ENCODE measurements at regions not wholly inside any gene's neighbourhood (a gene's known extent, or its start where the extent isn't known, plus 50 kb on each side); places are given as distances from the start of the nearest gene placed in this dataset.
"Not testable (repeated sequence)": the region's sequence is repeated elsewhere in the genome, so short reads cannot be mapped to it uniquely, and the experiment has no call there.

DNA sequence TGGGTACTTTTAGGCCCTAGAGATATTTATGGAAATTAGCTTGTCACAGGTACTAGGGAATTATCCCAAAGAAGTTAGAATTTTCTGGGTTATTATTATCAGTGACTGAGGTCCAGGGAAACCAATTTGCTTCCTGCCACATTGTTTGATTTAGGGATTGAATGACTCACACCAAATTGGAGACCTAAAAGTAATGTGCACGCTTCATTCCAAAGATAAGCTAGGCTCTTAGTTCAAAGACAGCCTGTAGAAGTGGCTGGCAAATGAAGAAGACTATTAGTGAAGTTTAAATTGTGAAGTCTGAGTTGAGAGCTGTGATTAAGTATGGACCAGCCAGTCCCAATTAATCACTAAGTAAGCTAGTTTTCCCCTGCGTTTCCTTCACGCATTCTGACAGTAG lies 188.1 kb upstream of the MYO3A start:
- Histone ChIP-seq H3K9ac (ENCODE audit: low read depth, low read length) (no peak overlapping the region), H3K36me3 (ENCODE audit: insufficient read depth, low read length) (no peaks in the 10 kb centered on the region), H3K4me1 (ENCODE audit: insufficient read depth, low read length) (peaks cover 14% of the 10 kb centered on the region; the same call in 1 of the 2 replicates), H3K9me3 (ENCODE audit: control insufficient read depth, insufficient read depth, low read length) (no peaks in the 10 kb centered on the region)

GRCh38 chr10:25747084-25747483 lies 186.9 kb upstream of the MYO3A start:
- Histone ChIP-seq H3K9me3 (ENCODE audit: control insufficient read depth, insufficient read depth, low read length) (no peaks in the 10 kb centered on the region), H3K4me1 (ENCODE audit: insufficient read depth, low read length) (peaks cover 14% of the 10 kb centered on the region; the same call in 1 of the 2 replicates), H3K36me3 (ENCODE audit: insufficient read depth, low read length) (no peaks in the 10 kb centered on the region), H3K9ac (ENCODE audit: low read depth, low read length) (no peak overlapping the region)

- Histone ChIP-seq H3K9ac (ENCODE audit: low read depth, low read length) (no peak overlapping the region), H3K4me1 (ENCODE audit: insufficient read depth, low read length) (peaks cover 14% of the 10 kb centered on the region; the same call in 1 of the 2 replicates), H3K9me3 (ENCODE audit: control insufficient read depth, insufficient read depth, low read length) (no peaks in the 10 kb centered on the region), H3K36me3 (ENCODE audit: insufficient read depth, low read length) (no peaks in the 10 kb centered on the region)
Measured at GRCh38 chr10:25748509-25748908, 185.5 kb upstream of the MYO3A start.

- H3K9ac ChIP-seq (ENCODE audit: low read depth, low read length), result no peak overlapping the region
- H3K9me3 ChIP-seq (ENCODE audit: control insufficient read depth, insufficient read depth, low read length), result no peaks in the 10 kb centered on the region
- peaks cover 5% of the 10 kb centered on the region; the same call in 1 of the 2 replicates for H3K4me1 ChIP-seq (ENCODE audit: insufficient read depth, low read length)
Measured at GRCh38 chr10:25753776-25754175, 180.3 kb upstream of the MYO3A start.

DNA sequence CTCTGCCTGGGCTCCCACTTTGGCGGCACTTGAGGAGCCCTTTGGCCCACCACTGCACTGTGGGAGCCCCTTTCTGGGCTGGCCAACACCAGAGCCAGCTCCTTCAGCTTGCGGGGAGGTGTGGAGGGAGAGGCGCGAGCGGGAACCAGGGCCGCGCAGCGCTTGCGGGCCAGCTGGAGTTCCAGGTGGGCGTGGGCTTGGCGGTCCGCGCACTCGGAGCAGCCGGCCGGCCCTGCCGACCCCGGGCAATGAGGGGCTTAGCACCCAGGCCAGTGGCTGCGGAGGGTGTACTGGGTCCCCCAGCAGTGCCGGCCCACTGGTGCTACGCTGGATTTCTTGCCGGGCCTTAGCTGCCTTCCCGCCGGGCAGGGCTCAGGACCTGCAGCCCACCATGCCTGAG lies 178.2 kb upstream of the MYO3A start:
- not testable (repeated sequence) for H3K36me3 ChIP-seq (ENCODE audit: insufficient read depth, low read length); H3K9me3 ChIP-seq (ENCODE audit: control insufficient read depth, insufficient read depth, low read length); H3K4me1 ChIP-seq (ENCODE audit: insufficient read depth, low read length); H3K9ac ChIP-seq (ENCODE audit: low read depth, low read length)

More at GRCh38 chr10:25753776-25754175, 180.3 kb upstream of the MYO3A start:
- H3K36me3 ChIP-seq (ENCODE audit: insufficient read depth, low read length), result no peaks in the 10 kb centered on the region

- H3K9me3 ChIP-seq (ENCODE audit: control insufficient read depth, insufficient read depth, low read length), result no peaks in the 10 kb centered on the region
- H3K4me1 ChIP-seq (ENCODE audit: insufficient read depth, low read length), result peaks cover 5% of the 10 kb centered on the region; the same call in 1 of the 2 replicates
- no peaks in the 10 kb centered on the region for H3K36me3 ChIP-seq (ENCODE audit: insufficient read depth, low read length)
- H3K9ac ChIP-seq (ENCODE audit: low read depth, low read length), result no peak overlapping the region
Measured at GRCh38 chr10:25756784-25757183, 177.2 kb upstream of the MYO3A start.

- Histone ChIP-seq H3K36me3 (ENCODE audit: insufficient read depth, low read length) (no peaks in the 10 kb centered on the region), H3K4me1 (ENCODE audit: insufficient read depth, low read length) (peaks cover 5% of the 10 kb centered on the region; the same call in 1 of the 2 replicates), H3K9ac (ENCODE audit: low read depth, low read length) (no peak overlapping the region), H3K9me3 (ENCODE audit: control insufficient read depth, insufficient read depth, low read length) (peaks cover 2% of the 10 kb centered on the region; the same call in 1 of the 2 replicates)
Measured at GRCh38 chr10:25758041-25758457, 176.0 kb upstream of the MYO3A start.

- Histone ChIP-seq H3K36me3 (ENCODE audit: insufficient read depth, low read length) (no peaks in the 10 kb centered on the region), H3K9ac (ENCODE audit: low read depth, low read length) (no peak overlapping the region), H3K9me3 (ENCODE audit: control insufficient read depth, insufficient read depth, low read length) (peaks cover 2% of the 10 kb centered on the region; the same call in 1 of the 2 replicates), H3K4me1 (ENCODE audit: insufficient read depth, low read length) (peaks cover 5% of the 10 kb centered on the region; the same call in 1 of the 2 replicates)
Measured at GRCh38 chr10:25758511-25758910, 175.5 kb upstream of the MYO3A start.

GRCh38 chr10:25761937-25762336 lies 172.1 kb upstream of the MYO3A start:
- H3K9me3 ChIP-seq (ENCODE audit: control insufficient read depth, insufficient read depth, low read length), result peaks cover 2% of the 10 kb centered on the region; the same call in 1 of the 2 replicates
- H3K36me3 ChIP-seq (ENCODE audit: insufficient read depth, low read length), result no peaks in the 10 kb centered on the region
- peaks cover 14% of the 10 kb centered on the region for H3K4me1 ChIP-seq (ENCODE audit: insufficient read depth, low read length)
- H3K9ac ChIP-seq (ENCODE audit: low read depth, low read length), result no peak overlapping the region

GRCh38 chr10:25766213-25766612 lies 167.8 kb upstream of the MYO3A start:
- Histone ChIP-seq H3K9me3 (ENCODE audit: control insufficient read depth, insufficient read depth, low read length) (peaks cover 2% of the 10 kb centered on the region; the same call in 1 of the 2 replicates), H3K4me1 (ENCODE audit: insufficient read depth, low read length) (peaks cover 17% of the 10 kb centered on the region), H3K36me3 (ENCODE audit: insufficient read depth, low read length) (no peaks in the 10 kb centered on the region), H3K9ac (ENCODE audit: low read depth, low read length) (peak overlapping the region; percentile 49; the same call in 1 of the 2 replicates)

DNA sequence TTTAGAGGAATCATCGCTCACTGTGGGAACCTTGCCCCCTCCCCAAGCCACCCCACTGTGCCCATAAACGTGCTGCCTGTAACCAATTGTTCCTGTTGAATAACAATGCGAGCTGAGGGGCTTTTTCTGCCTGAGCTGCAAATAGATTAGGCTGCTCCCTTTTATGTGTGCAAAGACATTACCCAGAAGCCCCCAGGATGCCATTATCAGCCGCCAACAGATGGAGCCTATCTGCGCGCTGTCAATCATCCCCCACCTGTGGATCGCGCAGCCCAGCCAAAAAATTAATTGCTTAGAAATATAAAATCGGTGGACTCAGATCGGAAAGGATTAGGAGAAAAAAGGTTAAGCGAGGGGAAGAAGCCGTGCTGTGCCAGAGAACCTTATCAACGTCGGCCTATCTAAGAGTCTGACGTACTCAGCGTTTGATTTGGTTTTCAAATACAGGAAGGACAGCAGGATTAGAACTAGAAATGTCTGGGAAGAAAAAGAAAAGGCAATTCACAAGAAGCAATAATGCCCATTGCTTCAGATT lies 167.3 kb upstream of the MYO3A start:
- peaks cover 2% of the 10 kb centered on the region; the same call in 1 of the 2 replicates for H3K9me3 ChIP-seq (ENCODE audit: control insufficient read depth, insufficient read depth, low read length)
- peaks cover 17% of the 10 kb centered on the region for H3K4me1 ChIP-seq (ENCODE audit: insufficient read depth, low read length)
- peak overlapping the region; percentile 49 for H3K9ac ChIP-seq (ENCODE audit: low read depth, low read length)
- no peaks in the 10 kb centered on the region for H3K36me3 ChIP-seq (ENCODE audit: insufficient read depth, low read length)

GRCh38 chr10:25768167-25768566 lies 165.9 kb upstream of the MYO3A start:
- Histone ChIP-seq H3K9ac (ENCODE audit: low read depth, low read length) (no peak overlapping the region), H3K4me1 (ENCODE audit: insufficient read depth, low read length) (peaks cover 17% of the 10 kb centered on the region), H3K36me3 (ENCODE audit: insufficient read depth, low read length) (no peaks in the 10 kb centered on the region), H3K9me3 (ENCODE audit: control insufficient read depth, insufficient read depth, low read length) (no peaks in the 10 kb centered on the region)

GRCh38 chr10:25778646-25779045 lies 155.4 kb upstream of the MYO3A start:
- Histone ChIP-seq H3K9me3 (ENCODE audit: control insufficient read depth, insufficient read depth, low read length) (no peaks in the 10 kb centered on the region), H3K36me3 (ENCODE audit: insufficient read depth, low read length) (no peaks in the 10 kb centered on the region), H3K9ac (ENCODE audit: low read depth, low read length) (no peak overlapping the region), H3K4me1 (ENCODE audit: insufficient read depth, low read length) (peaks cover 2% of the 10 kb centered on the region; the same call in 1 of the 2 replicates)

- Histone ChIP-seq H3K9me3 (ENCODE audit: control insufficient read depth, insufficient read depth, low read length) (no peaks in the 10 kb centered on the region), H3K4me1 (ENCODE audit: insufficient read depth, low read length) (peaks cover 6% of the 10 kb centered on the region), H3K36me3 (ENCODE audit: insufficient read depth, low read length) (no peaks in the 10 kb centered on the region)
Measured at GRCh38 chr10:25786161-25786560, 147.9 kb upstream of the MYO3A start.

DNA sequence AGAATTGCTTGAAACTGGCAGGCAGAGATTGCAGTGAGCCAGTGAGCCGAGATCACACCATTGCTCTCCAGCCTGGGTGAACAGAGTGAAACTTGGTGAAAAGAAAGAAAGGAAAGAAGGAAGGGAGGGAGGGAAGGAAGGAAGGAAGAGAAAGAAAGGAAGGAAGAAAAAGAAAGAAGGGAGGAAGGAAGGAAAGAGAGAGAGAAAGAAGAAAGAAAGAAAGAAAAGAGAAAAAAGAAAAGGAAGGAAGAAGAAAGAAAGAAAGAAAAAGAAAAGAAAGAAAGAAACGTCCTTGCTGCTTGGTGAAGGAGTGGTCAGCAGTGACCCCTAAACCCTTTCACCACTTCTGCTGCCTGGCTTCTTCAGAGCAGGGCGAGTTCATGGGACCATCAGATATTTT lies 147.1 kb upstream of the MYO3A start:
- Histone ChIP-seq H3K9me3 (ENCODE audit: control insufficient read depth, insufficient read depth, low read length) (no peaks in the 10 kb centered on the region), H3K4me1 (ENCODE audit: insufficient read depth, low read length) (peaks cover 6% of the 10 kb centered on the region), H3K36me3 (ENCODE audit: insufficient read depth, low read length) (no peaks in the 10 kb centered on the region), H3K9ac (ENCODE audit: low read depth, low read length) (no peak overlapping the region)

More at GRCh38 chr10:25786161-25786560, 147.9 kb upstream of the MYO3A start:
- no peak overlapping the region for H3K9ac ChIP-seq (ENCODE audit: low read depth, low read length)

Data from ES-I3 (cell line).